ENCODE measurements at regions not wholly inside any gene's neighbourhood (a gene's known extent, or its start where the extent isn't known, plus 50 kb on each side); places are given as distances from the start of the nearest gene placed in this dataset.

GRCh38 chr14:53386362-53386761, 233.2 kb upstream of the DDHD1 start:
- POLR2A ChIA-PET (ENCODE audit: partially characterized antibody): no interaction called here
- no peaks in the 10 kb centered on the region for H3K9me3 ChIP-seq (ENCODE audit: insufficient read depth in 2 of 2, low read depth in 1 of 2, low read length in 1 of 2)

More at GRCh38 chr14:53386362-53386761, 233.2 kb upstream of the DDHD1 start:
- no peak overlapping the region for H3K4me3 ChIP-seq (ENCODE audit: extremely low read depth in 1 of 4, insufficient read depth in 2 of 4, low read depth in 3 of 4, low read length in 4 of 4)
- no peak overlapping the region for H2BK15ac ChIP-seq (ENCODE audit: low read length)
- no peak overlapping the region for H3K9ac ChIP-seq (replicated peaks in 1 of 4; ENCODE audit: extremely low read depth in 1 of 4, low read depth in 3 of 4, low read length in 3 of 4)
- no peaks in the 10 kb centered on the region for H3K36me3 ChIP-seq (ENCODE audit: control insufficient read depth in 2 of 4, insufficient read depth in 4 of 4, low read length in 3 of 4)
- H3K56ac ChIP-seq (replicated peaks; ENCODE audit: insufficient read length, low read depth, low read length): no peak overlapping the region
- WGBS, 2 experiments (ENCODE audit: extremely low coverage in 1 of 2, insufficient coverage in 1 of 2, insufficient read length in 1 of 2, insufficient replicate concordance in 2 of 2, low coverage in 1 of 2, low lambda C conversion rate in 2 of 2, missing lambda C conversion rate in 1 of 2): 88% methylated on average over 4 of the region's 4 CpGs; no CpG with 5 or more reads in 1 of the 2 experiments
- no peaks in the 10 kb centered on the region for H3K79me1 ChIP-seq (ENCODE audit: low read depth, low read length)
- H2AFZ ChIP-seq (ENCODE audit: low read length): no peak overlapping the region
- H3K23ac ChIP-seq (ENCODE audit: insufficient read length): no peak overlapping the region
- no peak overlapping the region for H2BK12ac ChIP-seq (ENCODE audit: low read depth, low read length)
- TF ChIP-seq GTF2F1 (IDR thresholded peaks at IDR 0.05; ENCODE audit: borderline replicate concordance, low read depth, low read length) (no peak), ZNF274 (IDR thresholded peaks at IDR 0.05; ENCODE audit: borderline replicate concordance, extremely low read depth, low read length) (no peak), RBBP5 (IDR thresholded peaks at IDR 0.05; ENCODE audit: borderline replicate concordance, low read depth, low read length) (no peak), TAF1 (IDR thresholded peaks at IDR 0.05; ENCODE audit: low read depth, low read length) (no peak), POLR2A (IDR thresholded peaks at IDR 0.05; ENCODE audit: control extremely low read depth in 1 of 2, low read depth in 2 of 2, low read length in 2 of 2) (no peak), JUND (IDR thresholded peaks at IDR 0.05; ENCODE audit: low read length) (no peak)
- no peak for FAIRE-seq
- CTCF ChIA-PET (ENCODE audit: partially characterized antibody): interaction anchor here (1.1 to 4.3 kb wide), 2 partner anchors 11 to 13 kb away, joined by 4 to 20 read pairs; no protein-coding TSS in a partner anchor
- no peaks in the 10 kb centered on the region for H3K79me2 ChIP-seq (ENCODE audit: control insufficient read depth in 1 of 2, insufficient read depth in 2 of 2, low read length in 2 of 2)
- no peak overlapping the region for H3K27ac ChIP-seq (ENCODE audit: low read depth, low read length)
- H2BK20ac ChIP-seq (ENCODE audit: low read length): no peak overlapping the region
- H3K23me2 ChIP-seq (ENCODE audit: low read depth, low read length): no peaks in the 10 kb centered on the region
- no peak overlapping the region for H3K4ac ChIP-seq (replicated peaks; ENCODE audit: insufficient read length, low read depth, low read length)
- no peak overlapping the region for H4K5ac ChIP-seq (ENCODE audit: insufficient read length, low read depth, low read length)
- no peak overlapping the region for H2AK5ac ChIP-seq (ENCODE audit: low read depth, low read length)
- no peak for DNase-seq (ENCODE audit: low read depth in 1 of 2, low spot score in 2 of 2)
- H3K18ac ChIP-seq (ENCODE audit: extremely low read depth, low read length): no peak overlapping the region
- H4K8ac ChIP-seq (ENCODE audit: extremely low read depth, insufficient read depth, low read length): no peak overlapping the region
- no peak overlapping the region for H3K14ac ChIP-seq (ENCODE audit: insufficient read length)
- no peaks in the 10 kb centered on the region for H3K27me3 ChIP-seq (replicated peaks in 1 of 4; ENCODE audit: control insufficient read depth in 3 of 4, extremely low read depth in 1 of 4, insufficient read depth in 3 of 4, low read length in 3 of 4)
- no peak overlapping the region for H4K91ac ChIP-seq (replicated peaks; ENCODE audit: insufficient read length, low read length)
- H4K20me1 ChIP-seq (replicated peaks in 1 of 2; ENCODE audit: control insufficient read depth in 1 of 2, insufficient read depth in 2 of 2, low read length in 2 of 2): no peaks in the 10 kb centered on the region
- H2BK5ac ChIP-seq (ENCODE audit: low read depth, low read length): no peak overlapping the region
- H3K4me1 ChIP-seq (replicated peaks in 1 of 4; ENCODE audit: control insufficient read depth in 3 of 4, insufficient read depth in 4 of 4, low read length in 3 of 4): no peaks in the 10 kb centered on the region
- no peak overlapping the region for H2BK120ac ChIP-seq (replicated peaks; ENCODE audit: low read depth, low read length)
- H3K4me2 ChIP-seq (ENCODE audit: insufficient read depth in 1 of 2, low read depth in 2 of 2, low read length in 2 of 2): no peak overlapping the region

All from H1 (cell line).